Activated CD4-positive, CD25-positive, alpha-beta regulatory T cell (primary cell): ENCODE measurements at regions not wholly inside any gene's neighbourhood (a gene's known extent, or its start where the extent isn't known, plus 50 kb on each side); places are given as distances from the start of the nearest gene placed in this dataset.
"Not testable (repeated sequence)": the region's sequence is repeated elsewhere in the genome, so short reads cannot be mapped to it uniquely, and the experiment has no call there.

Experiments
- DNase-seq, 4 experiments: peaks; one replicate each; lab custom pipeline; 2025; lab: John Stamatoyannopoulos, UW

DNA sequence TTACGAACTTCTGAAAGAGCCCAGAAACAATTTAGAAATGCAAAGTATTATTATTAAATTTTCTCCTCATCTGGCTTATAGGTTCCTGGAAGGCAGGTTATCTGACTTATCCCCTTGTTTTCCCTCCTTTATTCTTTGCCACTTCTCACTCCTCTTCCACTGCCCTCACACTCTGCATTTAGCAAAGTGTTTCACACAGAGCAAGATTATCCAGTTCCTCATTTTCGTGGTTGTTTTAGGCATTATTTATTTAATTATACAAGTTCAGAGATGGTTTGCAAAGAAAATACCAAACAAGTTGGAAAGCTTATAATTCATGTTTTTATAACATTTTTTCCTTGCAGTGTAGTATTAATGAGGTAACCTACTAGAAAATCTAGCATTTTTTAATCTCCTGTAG lies 544.9 kb downstream of the NSUN3 start:
- no peak for DNase-seq

DNA sequence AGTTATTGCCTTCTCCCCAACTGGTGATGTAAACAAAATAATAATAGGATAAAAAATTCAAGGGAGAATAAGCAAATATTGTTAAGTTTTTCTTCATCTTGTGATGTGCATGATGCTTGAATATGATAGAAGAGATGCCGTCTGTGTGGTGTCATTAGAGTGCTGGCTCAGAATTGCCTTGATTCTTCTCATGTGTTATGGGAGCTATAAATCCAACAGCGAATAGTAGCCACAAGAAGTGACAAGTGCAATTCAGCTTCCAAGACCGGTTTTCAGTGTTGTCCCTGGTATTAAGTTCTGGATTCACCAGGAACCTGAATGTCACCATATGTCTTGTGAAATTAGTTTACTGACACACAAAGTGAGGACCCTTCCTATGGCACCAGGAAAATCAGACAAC lies 547.0 kb downstream of the NSUN3 start:
- no peak for DNase-seq

DNA sequence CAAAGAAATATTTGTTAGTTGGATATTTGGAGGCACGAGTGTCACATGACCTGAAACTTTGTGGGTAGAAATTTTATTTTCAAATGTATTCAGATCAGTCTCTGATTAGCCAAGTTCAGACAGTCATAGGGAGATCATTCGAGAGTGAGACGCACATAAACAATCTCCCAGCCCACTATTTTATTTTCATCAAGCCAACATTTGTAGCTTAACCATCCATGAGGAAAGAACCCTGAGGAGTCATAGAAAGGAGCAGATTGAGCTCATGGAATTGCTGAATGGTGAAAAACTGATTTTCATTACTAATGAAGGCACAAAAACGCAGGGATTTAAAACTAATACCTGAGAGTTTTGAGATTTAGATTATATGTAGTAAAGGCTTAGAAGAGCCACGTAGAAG lies 548.7 kb downstream of the NSUN3 start:
- DNase-seq, result no peak

DNA sequence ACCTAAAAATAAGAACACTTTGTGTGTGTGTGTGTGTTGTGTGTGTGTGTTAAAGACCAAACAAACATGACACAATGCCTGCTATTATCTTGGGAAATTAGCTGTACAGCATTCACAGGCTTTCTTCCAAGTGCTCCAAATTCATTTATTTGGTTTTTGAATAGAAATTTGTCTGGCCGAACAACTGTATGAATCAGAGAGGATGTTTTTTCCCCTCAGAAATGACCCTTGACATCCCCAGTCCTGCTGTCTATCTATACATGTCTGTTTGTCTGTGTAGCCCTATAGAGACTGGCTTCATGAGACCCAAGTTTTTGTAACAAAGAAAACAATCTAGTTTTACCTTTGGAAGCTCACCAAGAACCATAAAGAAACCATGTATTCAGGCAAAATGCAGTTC lies 549.8 kb downstream of the NSUN3 start:
- no peak for DNase-seq

DNA sequence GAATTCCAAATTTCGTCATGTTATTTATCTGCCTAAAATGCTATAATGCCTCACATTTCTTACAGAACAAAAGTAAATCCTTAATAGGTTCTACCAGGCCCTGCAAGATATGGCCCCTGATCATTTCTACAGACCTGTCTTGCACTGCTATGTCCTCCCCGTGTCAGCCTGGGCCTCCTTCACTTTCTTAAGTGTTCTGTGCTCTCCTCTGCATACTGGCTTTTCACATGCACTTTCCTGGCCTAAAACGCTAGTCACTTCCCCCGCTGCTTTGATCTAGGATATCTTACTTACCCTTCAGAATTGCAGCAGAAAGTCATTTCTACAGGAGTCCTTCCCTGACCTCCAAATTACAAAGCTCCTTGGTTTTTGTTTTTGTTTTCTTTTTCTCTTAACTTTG lies 551.3 kb downstream of the NSUN3 start:
- no peak for DNase-seq

DNA sequence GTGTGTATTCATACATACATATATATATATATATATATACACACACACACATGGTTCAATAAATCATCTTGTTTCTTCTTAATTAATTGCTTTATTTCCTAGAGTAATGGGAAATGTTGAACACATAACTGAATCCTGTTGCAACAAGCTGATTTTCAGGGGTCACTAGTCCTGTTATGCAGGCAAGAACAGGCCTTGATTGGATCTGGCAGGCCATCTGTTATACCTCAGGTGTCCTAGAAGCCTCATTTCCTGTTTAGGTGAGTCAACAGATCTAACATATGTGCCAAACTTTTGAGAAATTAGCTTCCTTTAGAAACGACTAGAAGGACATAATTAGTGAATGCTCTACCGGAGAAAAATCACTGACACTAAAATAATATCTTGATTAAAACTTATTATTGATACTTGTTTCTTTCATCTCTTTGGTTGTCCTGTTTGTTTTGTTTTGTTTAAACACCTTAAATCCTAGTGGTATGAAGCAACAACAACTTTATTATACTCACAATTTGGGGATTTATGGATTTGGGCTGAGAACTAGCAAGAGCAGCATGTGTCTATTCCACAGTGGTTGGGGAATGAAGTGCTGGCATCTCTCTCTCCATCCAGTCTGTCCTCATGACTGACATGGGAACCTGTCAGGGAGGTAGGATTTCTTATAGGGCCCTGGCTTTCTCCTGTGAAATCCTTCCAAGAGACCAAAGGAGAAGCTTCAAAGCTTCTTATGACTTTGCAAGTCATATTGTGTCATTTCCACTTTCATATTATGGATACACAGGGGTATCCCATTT lies 552.6 kb downstream of the NSUN3 start:
- DNase-seq, result no peak

DNA sequence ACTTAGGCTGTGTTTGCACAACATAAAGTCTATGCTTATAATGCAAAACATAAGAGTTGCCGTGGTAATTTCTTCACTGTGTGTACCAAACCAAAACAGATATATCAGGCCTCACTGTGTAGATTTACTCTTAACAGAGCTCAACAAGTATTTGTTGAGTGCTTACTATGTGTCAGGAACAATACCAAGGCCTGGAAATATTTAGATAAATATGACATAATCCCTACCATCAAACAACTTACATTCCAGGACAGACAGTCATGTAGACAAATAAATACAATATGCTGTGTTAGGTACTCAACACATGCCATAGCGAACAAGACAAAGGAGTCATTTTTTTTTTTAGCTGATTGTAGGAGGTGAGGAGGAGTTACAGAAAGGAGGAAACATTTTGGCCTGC lies 554.0 kb downstream of the NSUN3 start:
- no peak for DNase-seq

DNA sequence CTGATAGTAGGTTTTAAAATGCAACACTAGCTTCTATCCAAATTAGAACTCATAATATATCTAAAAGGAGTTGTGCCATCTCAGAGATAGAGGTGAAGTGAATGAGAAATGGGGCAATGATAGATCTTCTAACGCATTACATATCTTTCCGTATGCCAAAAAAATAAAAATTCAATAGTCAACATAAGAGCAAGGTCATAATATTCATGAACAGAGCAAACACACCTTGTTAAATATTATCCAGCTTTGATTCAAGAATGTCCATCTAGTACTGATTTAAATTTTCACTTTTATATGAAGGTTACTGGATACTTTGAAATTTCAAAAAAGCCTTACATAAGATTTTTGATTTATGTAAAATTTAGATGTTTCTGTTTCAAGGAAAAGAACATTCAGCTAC lies 554.5 kb downstream of the NSUN3 start:
- no peak for DNase-seq

DNA sequence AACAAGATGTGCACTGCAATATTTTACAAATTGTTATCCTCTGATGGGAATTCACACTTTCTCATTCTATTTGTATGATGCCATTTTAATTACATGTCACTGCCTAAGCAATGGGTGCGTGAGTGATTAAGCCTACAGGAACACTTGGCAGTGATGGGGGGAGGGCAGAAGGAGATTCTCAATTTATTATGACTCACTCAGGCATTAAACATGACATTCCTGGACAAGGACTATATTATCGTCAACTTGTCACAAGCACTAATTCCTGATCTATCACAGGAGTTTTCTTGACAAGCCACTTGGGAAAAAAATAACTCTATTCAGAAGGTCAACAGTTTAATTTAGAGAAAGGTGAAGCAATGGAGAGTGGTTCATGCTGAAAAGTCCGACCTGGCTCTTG lies 556.8 kb downstream of the NSUN3 start:
- no peak for DNase-seq

DNA sequence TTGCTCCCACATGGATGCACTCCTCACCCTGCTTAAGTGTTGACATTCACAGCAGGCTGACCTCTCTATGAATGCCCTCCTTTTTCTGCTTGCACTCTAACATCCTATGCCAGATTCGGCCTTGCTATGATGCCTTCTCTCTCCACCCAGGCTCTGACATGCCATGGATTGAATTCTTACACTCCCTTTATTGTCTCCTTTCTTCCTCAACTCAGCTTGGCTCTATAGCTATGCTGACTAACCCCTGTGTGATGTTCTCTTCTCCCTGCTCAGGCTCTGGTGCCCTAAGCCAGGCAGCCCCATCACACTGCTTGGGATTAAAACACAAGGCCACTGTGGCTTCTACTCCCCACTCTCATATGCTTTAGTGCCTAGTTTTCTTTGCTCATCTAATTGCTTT lies 563.7 kb downstream of the NSUN3 start:
- no peak for DNase-seq

DNA sequence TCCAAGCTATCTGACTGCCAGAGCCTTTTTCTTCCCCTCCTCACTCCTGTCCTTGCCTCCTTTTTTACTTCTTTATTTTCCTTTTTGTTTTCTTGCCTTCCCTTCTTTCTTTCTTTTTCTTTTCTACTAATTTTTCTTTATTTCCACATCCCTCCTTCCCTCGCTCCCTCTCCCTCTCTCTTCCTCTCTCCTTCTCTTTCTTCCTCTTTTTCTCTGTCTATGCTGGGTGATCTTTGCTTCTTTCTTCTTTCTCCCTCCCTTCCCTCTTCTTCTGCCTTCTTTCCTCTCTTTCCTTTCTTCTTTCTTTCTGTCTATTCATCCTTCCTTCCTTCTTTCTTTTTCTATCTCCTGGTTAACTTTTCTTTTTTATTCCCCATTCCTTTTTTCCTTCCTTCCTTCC lies 564.8 kb downstream of the NSUN3 start:
- no peak for DNase-seq

DNA sequence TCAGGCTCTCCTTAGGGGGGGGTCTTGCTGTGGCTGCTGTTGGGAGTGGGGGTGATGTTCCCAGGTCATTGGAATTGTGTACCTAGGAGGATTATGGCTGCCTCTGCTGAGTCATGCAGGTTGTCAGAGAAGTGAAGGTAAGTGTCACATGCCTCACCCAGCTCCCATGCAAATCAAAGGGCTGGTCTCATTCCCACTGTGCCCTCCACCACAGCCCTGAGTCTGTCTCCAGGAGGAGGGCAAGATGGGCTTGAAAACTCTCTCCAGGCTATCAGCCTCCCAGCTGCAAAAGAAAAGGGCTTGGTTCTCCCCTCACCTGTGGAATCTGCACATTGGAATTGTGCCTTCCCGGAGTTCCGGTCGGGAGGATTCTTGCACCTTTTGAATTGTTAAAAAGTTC lies 580.5 kb downstream of the NSUN3 start:
- DNase-seq, result no peak

DNA sequence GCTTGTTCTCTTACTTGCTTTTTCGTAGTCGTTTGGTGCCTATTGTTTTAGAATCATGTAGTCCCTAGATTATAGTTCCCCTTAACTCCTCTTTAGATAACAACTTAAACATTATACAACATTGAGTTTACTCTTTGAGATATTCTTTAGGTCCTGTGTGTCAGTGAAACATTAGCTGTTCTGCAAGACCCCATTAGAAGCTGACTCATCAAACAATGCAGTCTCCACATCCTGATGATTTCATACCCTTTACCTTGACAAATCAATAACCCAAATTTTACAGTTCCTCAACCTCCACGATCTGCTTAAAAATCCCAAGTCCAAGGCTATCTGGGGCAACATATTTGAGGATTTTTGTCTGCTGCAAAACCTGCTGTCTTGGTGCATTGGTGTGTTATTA lies 582.9 kb downstream of the NSUN3 start:
- no peak for DNase-seq

DNA sequence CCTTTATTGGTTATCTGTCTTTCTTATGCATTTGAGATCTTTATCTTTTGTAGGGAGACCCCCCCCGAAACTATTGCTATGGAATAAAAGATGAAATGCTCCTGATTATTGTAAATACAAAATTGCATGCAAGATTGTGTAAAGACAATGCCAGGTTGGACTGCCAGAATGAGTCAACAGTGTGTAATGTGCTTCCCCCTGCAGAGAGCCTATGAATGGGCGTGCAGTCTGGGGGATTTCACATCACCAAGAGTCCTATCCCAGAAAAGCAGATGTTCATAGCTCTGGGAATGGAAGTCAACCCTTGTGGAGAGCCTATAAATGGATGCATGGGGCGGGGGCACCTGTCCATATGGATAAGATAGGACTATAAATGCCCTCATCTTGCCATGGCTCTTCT lies 584.3 kb downstream of the NSUN3 start:
- DNase-seq, result no peak

DNA sequence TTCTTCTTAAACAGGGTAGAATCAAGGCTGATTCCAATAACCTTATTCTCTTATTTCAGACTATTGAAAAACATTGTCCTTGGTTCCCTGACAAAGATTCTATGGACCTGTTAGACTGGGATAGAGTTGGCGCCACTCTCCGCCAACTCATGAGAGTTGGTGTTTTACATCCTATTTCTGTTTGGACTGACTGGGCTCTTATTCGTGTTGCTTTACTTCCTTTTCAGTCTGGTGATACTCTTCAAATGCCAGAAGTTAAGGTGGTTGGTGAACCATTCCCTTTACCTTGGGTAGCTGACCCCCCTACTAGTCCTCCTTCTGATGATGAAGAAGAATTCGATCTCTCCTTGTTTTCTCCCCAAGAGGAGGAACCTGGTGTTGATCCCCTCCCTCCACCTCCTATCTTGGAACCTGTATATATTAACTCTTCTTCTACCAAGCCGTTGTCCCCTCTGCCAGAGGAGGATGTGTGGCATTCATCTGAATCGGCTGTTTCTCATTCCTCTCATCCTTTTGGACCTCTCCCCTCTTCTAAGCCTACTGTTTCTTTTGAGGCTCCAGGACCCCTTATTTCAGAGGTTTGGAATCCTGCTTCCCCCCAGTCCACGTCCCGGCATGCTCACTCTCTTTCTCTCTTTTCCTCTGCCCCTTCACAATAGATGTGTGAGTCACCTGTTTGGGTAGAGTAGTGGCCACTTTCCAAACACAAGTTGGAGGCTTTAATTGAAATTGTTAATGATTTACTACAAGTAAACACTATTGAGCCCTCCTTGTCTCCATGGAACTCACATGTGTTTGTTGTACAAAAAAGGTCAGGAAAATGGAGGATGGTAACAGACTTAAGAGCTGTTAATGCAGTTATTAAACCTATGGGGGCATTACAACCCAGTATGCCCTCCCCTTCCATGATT lies 585.7 kb downstream of the NSUN3 start:
- DNase-seq, result not testable (repeated sequence)

DNA sequence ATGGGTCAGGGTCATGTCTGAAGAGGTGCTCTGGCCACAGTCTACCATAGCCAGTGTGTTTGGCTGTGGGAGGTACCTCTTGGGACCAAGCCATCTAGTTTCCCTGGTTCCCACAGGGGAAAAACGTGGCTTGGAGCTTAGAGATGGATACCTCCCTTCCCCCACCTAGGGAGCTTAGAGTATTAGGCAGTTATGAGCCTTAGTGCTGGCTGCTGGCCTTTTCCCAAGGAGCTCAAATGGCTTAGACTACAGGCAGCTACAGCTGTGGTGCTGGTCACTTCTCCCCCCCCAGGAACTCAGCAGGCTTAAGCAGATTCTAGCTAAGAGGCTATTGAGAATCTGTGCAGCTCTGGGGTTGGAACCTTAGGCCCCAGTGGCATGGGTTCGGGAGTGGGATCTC lies 591.2 kb downstream of the NSUN3 start:
- no peak for DNase-seq

DNA sequence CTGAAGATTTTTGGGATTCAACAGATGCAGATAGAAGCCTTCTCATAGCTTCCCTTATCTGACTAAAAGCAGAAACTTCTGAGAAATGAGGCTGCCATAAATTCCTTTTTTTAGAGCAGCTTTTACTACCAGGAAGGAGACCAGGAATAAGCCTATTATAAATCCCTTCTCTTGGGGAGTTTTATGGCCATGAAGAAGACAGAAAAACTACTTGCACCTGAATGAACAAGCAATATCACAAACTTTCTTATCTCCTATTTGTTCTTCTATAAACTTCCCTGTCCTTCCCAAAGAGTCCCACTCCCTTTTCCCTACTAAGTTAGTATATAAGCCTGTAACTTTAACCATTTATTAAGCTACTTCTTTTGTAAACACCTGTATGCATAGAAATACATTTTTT lies 603.1 kb downstream of the NSUN3 start:
- DNase-seq, result no peak

DNA sequence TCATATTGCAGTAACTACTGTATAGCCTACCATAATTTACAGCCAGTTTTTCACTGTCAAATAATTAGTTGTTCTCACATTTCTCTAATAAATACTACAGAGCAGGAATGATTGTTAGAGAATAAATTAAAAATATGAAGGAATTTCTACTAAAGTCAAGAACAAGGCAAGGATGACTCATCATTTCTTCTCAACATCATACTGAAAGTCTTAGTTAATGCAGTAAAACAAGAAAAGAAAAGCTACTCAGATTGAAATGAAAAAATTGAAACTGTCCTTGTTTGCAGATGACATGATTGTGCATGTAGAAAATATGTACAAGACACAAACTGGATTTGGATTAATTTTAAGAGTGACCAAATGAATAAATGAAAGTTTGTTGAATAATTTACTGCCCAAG lies 608.2 kb downstream of the NSUN3 start:
- DNase-seq, result no peak

DNA sequence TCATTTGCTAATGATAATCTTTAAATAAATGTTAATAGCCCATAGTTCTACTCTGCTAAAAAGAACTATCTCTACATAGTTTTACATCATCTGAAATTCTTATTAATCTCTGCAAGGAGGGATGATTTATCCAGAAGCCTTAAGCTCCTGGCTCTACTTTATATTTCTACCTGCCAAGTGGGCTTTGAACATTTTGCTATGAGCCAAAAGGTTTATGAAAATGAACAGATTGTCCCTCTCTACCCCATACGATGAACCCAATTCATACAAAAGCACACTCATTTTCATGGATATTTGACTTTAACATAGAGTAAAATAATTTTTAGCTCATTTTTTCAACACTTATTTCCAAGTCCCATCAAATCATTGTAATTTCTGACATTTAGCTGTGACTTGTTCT lies 611.0 kb downstream of the NSUN3 start:
- no peak for DNase-seq

DNA sequence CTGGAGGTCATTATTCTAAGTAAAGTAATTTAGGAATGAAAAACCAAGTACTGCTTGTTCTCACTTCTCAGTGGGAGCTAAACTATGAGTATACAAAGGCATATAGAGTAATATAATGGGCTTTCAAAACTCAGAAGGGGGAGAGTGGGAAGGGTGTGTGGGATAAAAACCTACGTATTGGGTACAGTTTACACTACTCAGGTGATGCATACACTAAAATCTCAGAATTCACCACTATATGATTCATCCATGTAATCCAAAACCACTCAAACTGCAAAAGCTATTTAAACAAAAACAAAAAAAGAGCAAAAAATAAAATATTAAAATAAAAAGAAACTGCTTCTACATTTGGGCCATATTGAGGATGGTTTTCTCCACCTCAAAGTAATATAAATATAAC lies 623.3 kb downstream of the NSUN3 start:
- no peak for DNase-seq

DNA sequence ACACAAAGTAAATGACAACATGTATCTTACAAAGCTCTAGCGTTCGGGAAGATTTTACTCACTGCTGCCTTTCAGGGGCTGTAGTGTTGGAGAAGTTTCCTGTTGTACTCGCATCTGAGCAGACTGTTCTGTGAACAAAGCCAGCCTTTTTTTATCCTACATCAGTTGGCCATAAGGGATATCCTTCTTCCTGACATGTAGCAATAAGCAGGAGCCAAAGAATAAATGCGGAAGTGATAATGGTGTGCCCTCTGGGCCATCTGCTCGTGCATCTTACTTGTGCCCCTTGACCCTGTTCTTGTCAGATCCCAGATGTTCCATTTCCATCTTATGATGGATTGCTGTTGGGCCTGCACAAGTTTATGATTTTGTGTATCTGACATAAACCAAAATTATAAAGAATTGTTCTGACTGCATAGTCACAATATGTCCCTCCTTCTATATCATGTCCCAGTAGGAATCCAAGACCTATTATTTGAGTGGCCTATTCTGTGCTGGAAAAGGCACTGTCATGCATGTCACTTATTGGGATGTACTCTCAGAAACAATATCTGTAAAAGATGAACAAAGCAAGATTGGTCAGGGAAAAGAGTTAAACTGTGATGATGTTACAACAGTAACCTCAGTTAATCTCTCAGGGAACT lies 631.3 kb downstream of the NSUN3 start:
- DNase-seq, result no peak

DNA sequence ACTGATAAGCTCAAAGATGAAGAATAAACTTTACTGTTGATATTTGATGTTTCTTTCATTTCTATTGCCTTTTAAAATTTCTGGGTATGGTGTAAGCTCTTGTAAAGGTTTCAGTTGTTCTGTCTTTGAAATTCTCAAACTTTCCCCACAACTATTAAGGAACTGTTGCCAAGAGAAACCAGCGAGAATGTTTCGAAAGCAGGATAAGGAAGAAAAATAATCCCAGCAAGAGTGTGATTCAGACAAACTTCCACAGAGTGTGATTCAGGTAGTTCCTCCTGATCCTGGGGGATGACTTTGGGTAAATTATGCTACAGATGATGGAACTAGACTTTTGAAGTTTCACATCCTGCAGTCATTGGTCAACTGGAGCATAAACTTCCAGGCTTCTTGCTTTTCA lies 632.0 kb downstream of the NSUN3 start:
- DNase-seq, result no peak

DNA sequence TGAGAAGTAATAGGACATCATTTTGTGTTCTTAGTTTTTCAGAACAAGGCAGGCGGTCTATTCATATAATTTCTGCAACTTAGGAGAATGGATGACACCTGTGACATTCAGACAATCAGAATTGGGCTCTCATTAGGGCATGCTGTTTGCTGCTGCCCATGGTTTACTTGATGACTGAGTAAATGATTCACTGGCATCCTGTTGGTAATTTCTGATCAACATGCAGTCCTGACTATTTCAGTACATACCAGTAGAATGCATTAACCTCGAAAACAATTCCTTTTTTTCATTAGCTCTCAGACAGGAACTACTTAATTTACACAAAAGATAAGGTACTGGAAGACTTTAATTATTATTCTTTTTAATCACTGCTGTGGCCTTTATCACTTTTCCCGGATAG lies 641.6 kb downstream of the NSUN3 start:
- DNase-seq, result no peak
